H1 (cell line): ENCODE measurements at regions not wholly inside any gene's neighbourhood (a gene's known extent, or its start where the extent isn't known, plus 50 kb on each side); places are given as distances from the start of the nearest gene placed in this dataset.

ENCODE experiments used
- ASH2L ChIP-seq: fragments of 200-600, 300-600 bp; sonication (generic); IDR thresholded peaks from one replicate; pipeline ENCODE4 v1.7.1; 2017; ENCODE audit warnings: low read length
- ATF3 ChIP-seq: IDR thresholded peaks from 2 replicates; pipeline ENCODE4 v1.6.1; 2011; ENCODE audit warnings: low read depth, mild to moderate bottlenecking, low read length; ENCODE audit not compliant: insufficient read depth
- BRCA1 ChIP-seq: IDR thresholded peaks from 2 replicates; pipeline ENCODE4 v1.6.1; 2012; ENCODE audit warnings: low read depth, low read length, improper control_type of control experiment
- CTCF ChIP-seq, 3 experiments: IDR thresholded peaks; 1 replicate in 2 of 3; 2 replicates in 1 of 3; pipeline versions ENCODE4 v1.5.1 to v1.6.1; 2011; ENCODE audit warnings: low read length in 3 of 3, mild to moderate bottlenecking in 3 of 3, inconsistent platforms in 2 of 3, low read depth in 1 of 3, moderate library complexity in 1 of 3; ENCODE audit not compliant: insufficient read depth in 1 of 3; ENCODE audit errors: control extremely low read depth in 1 of 3
- E2F6 ChIP-seq: IDR thresholded peaks from 2 replicates; pipeline ENCODE4 v1.6.1; 2012; ENCODE audit warnings: inconsistent platforms
- EZH2 ChIP-seq: fragments of 200-600 bp; sonication (generic); IDR thresholded peaks from 2 replicates; pipeline ENCODE4 v1.7.1; 2012; ENCODE audit warnings: low read depth, mild to moderate bottlenecking, moderate library complexity, low read length, inconsistent platforms; ENCODE audit not compliant: severe bottlenecking
- GABPA ChIP-seq: IDR thresholded peaks from 2 replicates; pipeline ENCODE4 v1.6.1; 2011; ENCODE audit warnings: mild to moderate bottlenecking, low read length, moderate library complexity, borderline replicate concordance; ENCODE audit not compliant: insufficient read depth
- GTF2F1 ChIP-seq: IDR thresholded peaks from 2 replicates; pipeline ENCODE4 v1.6.1; 2012; ENCODE audit warnings: low read depth, low read length, improper control_type of control experiment, borderline replicate concordance
- MAX ChIP-seq: IDR thresholded peaks from 2 replicates; pipeline ENCODE4 v1.6.1; 2012; ENCODE audit warnings: inconsistent platforms
- POLR2A ChIP-seq, 2 experiments: IDR thresholded peaks; 1 replicate in 1 of 2; 2 replicates in 1 of 2; pipeline ENCODE4 v1.6.1; 2011; ENCODE audit warnings: low read depth in 2 of 2, low read length in 2 of 2, mild to moderate bottlenecking in 2 of 2; ENCODE audit errors: control extremely low read depth in 1 of 2
- RAD21 ChIP-seq, 2 experiments: IDR thresholded peaks in 1 of 2; conservative IDR thresholded peaks in 1 of 2; 2 replicates each; pipeline ENCODE4 v1.6.1; 2011; ENCODE audit warnings: low read depth in 2 of 2, low read length in 2 of 2, improper control_type of control experiment in 1 of 2, inconsistent platforms in 1 of 2, mild to moderate bottlenecking in 1 of 2, moderate library complexity in 1 of 2
- RFX5 ChIP-seq: IDR thresholded peaks from 2 replicates; pipeline ENCODE4 v1.6.1; 2011; ENCODE audit warnings: low read depth, low read length, improper control_type of control experiment, borderline replicate concordance
- YY1 ChIP-seq: IDR thresholded peaks from 2 replicates; pipeline ENCODE4 v1.6.1; 2011; ENCODE audit warnings: low read depth, mild to moderate bottlenecking, low read length

- no peak for TF ChIP-seq RAD21 (IDR thresholded peaks at IDR 0.05 in 1 of 2, conservative IDR thresholded peaks at IDR 0.05 in 1 of 2; ENCODE audit: low read depth in 2 of 2, low read length in 2 of 2)
- TF ChIP-seq ATF3, result no peak
- TF ChIP-seq EZH2, result no peak
- TF ChIP-seq MAX, result no peak
- no peak for TF ChIP-seq YY1
- no peak for TF ChIP-seq RFX5
- no peak for TF ChIP-seq POLR2A (IDR thresholded peaks at IDR 0.05; ENCODE audit: control extremely low read depth in 1 of 2, low read depth in 2 of 2, low read length in 2 of 2)
- no peak for TF ChIP-seq E2F6
- TF ChIP-seq BRCA1, result no peak
- no peak for TF ChIP-seq GABPA
- TF ChIP-seq GTF2F1, result no peak
- no peak for TF ChIP-seq CTCF (IDR thresholded peaks at IDR 0.05; ENCODE audit: control extremely low read depth in 1 of 3, insufficient read depth in 1 of 3, low read depth in 1 of 3, low read length in 3 of 3)
- no peak for TF ChIP-seq ASH2L
These were observed 113.9 kb downstream of the TMEM174 start for GRCh38 chr5:73286896-73287295.
